ENCODE measurements at regions not wholly inside any gene's neighbourhood (a gene's known extent, or its start where the extent isn't known, plus 50 kb on each side); places are given as distances from the start of the nearest gene placed in this dataset.
A peak's percentile ranks its signal among the peaks of the same experiment; 100 is the strongest.

DNA sequence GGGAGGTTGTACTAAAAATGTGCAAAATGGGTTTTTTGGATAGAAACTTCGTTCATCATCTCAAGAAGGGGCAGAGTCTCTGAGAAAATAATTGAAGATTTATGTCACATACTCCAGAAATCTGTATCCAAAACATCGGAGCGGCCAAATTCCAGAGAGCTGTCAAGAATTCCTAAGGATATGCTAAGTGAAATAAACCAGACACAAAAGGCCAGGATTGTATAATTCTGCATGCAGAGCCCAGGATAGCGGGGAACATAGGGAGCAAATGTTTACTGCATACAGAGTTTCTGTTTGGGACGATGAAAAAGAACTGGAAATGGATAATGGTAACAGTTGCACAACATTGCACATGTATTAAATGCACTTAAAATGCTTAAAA lies 224.2 kb upstream of the AUTS2 start (continued):
- TF ChIP-seq JUNB (IDR thresholded peaks at IDR 0.05; ENCODE audit: unreplicated experiment): no peak
- no peak for TF ChIP-seq REST (IDR thresholded peaks at IDR 0.05; ENCODE audit: unreplicated experiment)
- TF ChIP-seq CTCF (conservative IDR thresholded peaks at IDR 0.05; ENCODE audit: low read depth in 2 of 2): no peak
- no peak for TF ChIP-seq EZH2phosphoT487 (IDR thresholded peaks at IDR 0.05; ENCODE audit: unreplicated experiment)
- no peak for TF ChIP-seq ZNF114 (CRISPR knock-in tag; IDR thresholded peaks at IDR 0.05)

GRCh38 chr7:69377191-69377590 lies 221.1 kb upstream of the AUTS2 start:
- no peaks in the 10 kb centered on the region for H3K9me2 ChIP-seq (ENCODE audit: insufficient read depth)
- peaks cover 53% of the 10 kb centered on the region for H3K9me3 Mint-ChIP-seq
- H4K20me1 ChIP-seq (replicated peaks; ENCODE audit: insufficient read depth): no peaks in the 10 kb centered on the region
- no peak for ATAC-seq
- H3K27ac Mint-ChIP-seq: no peak overlapping the region
- H3K4me3 Mint-ChIP-seq: no peak overlapping the region
- H3K4me1 Mint-ChIP-seq: no peaks in the 10 kb centered on the region
- peaks cover 6% of the 10 kb centered on the region; the same call in 2 of the 3 replicates for H3K36me3 Mint-ChIP-seq (ENCODE audit: low read depth)
- no peaks in the 10 kb centered on the region for H3K36me3 ChIP-seq (ENCODE audit: insufficient read depth)
- DNase-seq (ENCODE audit: low spot score): no peak
- H3K4me1 ChIP-seq (ENCODE audit: insufficient read depth): no peaks in the 10 kb centered on the region
- H3K27ac ChIP-seq (ENCODE audit: low read depth): no peak overlapping the region
- H3K27me3 ChIP-seq (ENCODE audit: insufficient read depth): no peaks in the 10 kb centered on the region
- no peaks in the 10 kb centered on the region for H3F3A ChIP-seq (replicated peaks; ENCODE audit: low read depth)
- H3K4me3 ChIP-seq: no peak overlapping the region
- no peaks in the 10 kb centered on the region for H3K27me3 Mint-ChIP-seq (ENCODE audit: insufficient read depth, low read depth, poor library complexity)
- H2AFZ ChIP-seq: 0 out of 2 replicates have a peak overlapping the region, but pooled peaks have one; percentile 72
- H3K79me2 ChIP-seq (replicated peaks; ENCODE audit: insufficient read depth): no peaks in the 10 kb centered on the region
- no peak overlapping the region for H3K4me2 ChIP-seq
- TF ChIP-seq EZH2 (IDR thresholded peaks at IDR 0.05; ENCODE audit: low read depth, unreplicated experiment) (no peak), ZNF114 (CRISPR knock-in tag; IDR thresholded peaks at IDR 0.05) (no peak), STAT1 (IDR thresholded peaks at IDR 0.05; ENCODE audit: unreplicated experiment) (no peak), CREB1 (CRISPR knock-in tag; IDR thresholded peaks at IDR 0.05; ENCODE audit: low read depth) (no peak), ZNF331 (CRISPR knock-in tag; IDR thresholded peaks at IDR 0.05; ENCODE audit: low read depth) (no peak), CTCF (conservative IDR thresholded peaks at IDR 0.05; ENCODE audit: low read depth in 2 of 2) (no peak), NANOG (IDR thresholded peaks at IDR 0.05; ENCODE audit: borderline replicate concordance) (no peak), EZH2phosphoT487 (IDR thresholded peaks at IDR 0.05; ENCODE audit: unreplicated experiment) (no peak), POLR2AphosphoS5 (IDR thresholded peaks at IDR 0.05; ENCODE audit: low read depth) (no peak), REST (IDR thresholded peaks at IDR 0.05; ENCODE audit: unreplicated experiment) (no peak), JUNB (IDR thresholded peaks at IDR 0.05; ENCODE audit: unreplicated experiment) (no peak)
- TF ChIP-seq, protein P1, sequence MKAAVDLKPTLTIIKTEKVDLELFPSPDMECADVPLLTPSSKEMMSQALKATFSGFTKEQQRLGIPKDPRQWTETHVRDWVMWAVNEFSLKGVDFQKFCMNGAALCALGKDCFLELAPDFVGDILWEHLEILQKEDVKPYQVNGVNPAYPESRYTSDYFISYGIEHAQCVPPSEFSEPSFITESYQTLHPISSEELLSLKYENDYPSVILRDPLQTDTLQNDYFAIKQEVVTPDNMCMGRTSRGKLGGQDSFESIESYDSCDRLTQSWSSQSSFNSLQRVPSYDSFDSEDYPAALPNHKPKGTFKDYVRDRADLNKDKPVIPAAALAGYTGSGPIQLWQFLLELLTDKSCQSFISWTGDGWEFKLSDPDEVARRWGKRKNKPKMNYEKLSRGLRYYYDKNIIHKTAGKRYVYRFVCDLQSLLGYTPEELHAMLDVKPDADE (IDR thresholded peaks at IDR 0.05): no peak
